ENCODE measurements at regions not wholly inside any gene's neighbourhood (a gene's known extent, or its start where the extent isn't known, plus 50 kb on each side); places are given as distances from the start of the nearest gene placed in this dataset.

GRCh38 chr5:125176005-125176390 lies 429.6 kb upstream of the ZNF608 start:
- DNase-seq (ENCODE audit: low read depth in 3 of 3), result no peak

GRCh38 chr5:125177340-125177739 lies 430.9 kb upstream of the ZNF608 start:
- DNase-seq (ENCODE audit: low read depth in 3 of 3), result no peak

- DNase-seq (ENCODE audit: low read depth in 3 of 3), result no peak
Measured at GRCh38 chr5:125179612-125180011, 433.2 kb upstream of the ZNF608 start.

GRCh38 chr5:125180231-125180829 lies 433.9 kb upstream of the ZNF608 start:
- no peak for DNase-seq (ENCODE audit: low read depth in 3 of 3)

GRCh38 chr5:125181159-125181558 lies 434.7 kb upstream of the ZNF608 start:
- DNase-seq (ENCODE audit: low read depth in 3 of 3), result no peak

- DNase-seq (ENCODE audit: low read depth in 3 of 3), result no peak
Measured at GRCh38 chr5:125181955-125182354, 435.5 kb upstream of the ZNF608 start.

- no peak for DNase-seq (ENCODE audit: low read depth in 3 of 3)
Measured at GRCh38 chr5:125185740-125186139, 439.3 kb upstream of the ZNF608 start.

- DNase-seq (ENCODE audit: low read depth in 3 of 3), result no peak
Measured at GRCh38 chr5:125186911-125187375, 440.5 kb upstream of the ZNF608 start.

- DNase-seq (ENCODE audit: low read depth in 3 of 3), result no peak
Measured at GRCh38 chr5:125189531-125189941, 443.1 kb upstream of the ZNF608 start.

GRCh38 chr5:125190232-125191087 lies 444.0 kb upstream of the ZNF608 start:
- DNase-seq (ENCODE audit: low read depth in 3 of 3), result no peak

GRCh38 chr5:125194883-125195282 lies 448.4 kb upstream of the ZNF608 start:
- no peak for DNase-seq (ENCODE audit: low read depth in 3 of 3)

GRCh38 chr5:125196481-125197111 lies 450.2 kb upstream of the ZNF608 start:
- no peak for DNase-seq (ENCODE audit: low read depth in 3 of 3)

GRCh38 chr5:125197321-125197720 lies 450.9 kb upstream of the ZNF608 start:
- no peak for DNase-seq (ENCODE audit: low read depth in 3 of 3)

- DNase-seq (ENCODE audit: low read depth in 3 of 3), result no peak
Measured at GRCh38 chr5:125198270-125198974, 452.0 kb upstream of the ZNF608 start.

- no peak for DNase-seq (ENCODE audit: low read depth in 3 of 3)
Measured at GRCh38 chr5:125199373-125199772, 452.9 kb upstream of the ZNF608 start.

- DNase-seq (ENCODE audit: low read depth in 3 of 3), result no peak
Measured at GRCh38 chr5:125199968-125200865, 453.8 kb upstream of the ZNF608 start.

GRCh38 chr5:125200866-125201373 lies 454.5 kb upstream of the ZNF608 start:
- DNase-seq (ENCODE audit: low read depth in 3 of 3), result no peak

- DNase-seq (ENCODE audit: low read depth in 3 of 3), result no peak
Measured at GRCh38 chr5:125201446-125202052, 455.1 kb upstream of the ZNF608 start.

- no peak for DNase-seq (ENCODE audit: low read depth in 3 of 3)
Measured at GRCh38 chr5:125202353-125202752, 455.9 kb upstream of the ZNF608 start.

GRCh38 chr5:125202871-125203438 lies 456.5 kb upstream of the ZNF608 start:
- DNase-seq (ENCODE audit: low read depth in 3 of 3), result no peak

Measured in stimulated activated CD4-positive, alpha-beta T cell treated with anti-CD3 and anti-CD28 coated beads, TNF-alpha, amount 100 ng/mL, for 48 hours (primary cell).